IPS DF 19.7 (cell line): ENCODE measurements at regions not wholly inside any gene's neighbourhood (a gene's known extent, or its start where the extent isn't known, plus 50 kb on each side); places are given as distances from the start of the nearest gene placed in this dataset.
A peak's percentile ranks its signal among the peaks of the same experiment; 100 is the strongest.

ENCODE experiments used
- DNase-seq: peaks from one replicate; pipeline ENCODE4 v3.0.0-alpha.2; 2013; ENCODE audit warnings: low read depth, low spot score

GRCh38 chrX:46447384-46447783, 97.8 kb downstream of the ZNF674 start:
- no peak for DNase-seq

DNA sequence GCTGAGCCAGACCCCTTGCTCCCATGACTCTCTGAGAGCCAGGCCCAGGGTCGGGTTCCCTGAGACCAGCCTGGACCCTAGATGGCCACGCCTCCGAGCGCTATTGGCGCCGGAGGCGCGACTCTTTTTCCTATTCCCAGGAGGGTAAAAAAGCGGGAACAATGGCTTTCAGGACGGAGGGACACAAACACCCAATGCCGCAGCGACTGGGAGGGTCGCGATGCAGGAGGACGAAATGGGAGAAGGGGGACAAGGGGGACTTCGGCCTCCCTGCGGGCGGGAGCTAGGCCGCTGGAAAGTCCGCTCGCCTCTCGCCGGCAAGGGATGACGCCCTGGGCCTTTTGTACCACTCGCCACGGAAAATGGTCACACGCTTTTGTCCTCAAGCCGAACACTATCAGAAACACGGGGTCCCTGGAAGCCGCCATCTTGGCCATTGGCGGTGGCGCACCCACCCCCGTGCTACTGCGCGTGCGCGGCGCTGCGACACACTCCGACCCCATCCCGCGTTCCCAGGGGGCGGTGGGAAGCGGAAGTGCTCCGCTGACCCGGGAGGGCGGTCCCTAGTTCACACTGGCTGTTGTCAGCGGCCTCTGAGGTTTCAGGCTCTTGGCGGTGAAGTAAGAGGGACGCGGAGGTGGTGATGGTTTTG, 98.4 kb downstream of the ZNF674 start:
- DNase-seq: peak; percentile 15

GRCh38 chrX:46444011-46444410, 101.2 kb downstream of the ZNF674 start:
- no peak for DNase-seq

- no peak for DNase-seq
Observed at GRCh38 chrX:46436744-46437143, 108.5 kb downstream of the ZNF674 start.

DNA sequence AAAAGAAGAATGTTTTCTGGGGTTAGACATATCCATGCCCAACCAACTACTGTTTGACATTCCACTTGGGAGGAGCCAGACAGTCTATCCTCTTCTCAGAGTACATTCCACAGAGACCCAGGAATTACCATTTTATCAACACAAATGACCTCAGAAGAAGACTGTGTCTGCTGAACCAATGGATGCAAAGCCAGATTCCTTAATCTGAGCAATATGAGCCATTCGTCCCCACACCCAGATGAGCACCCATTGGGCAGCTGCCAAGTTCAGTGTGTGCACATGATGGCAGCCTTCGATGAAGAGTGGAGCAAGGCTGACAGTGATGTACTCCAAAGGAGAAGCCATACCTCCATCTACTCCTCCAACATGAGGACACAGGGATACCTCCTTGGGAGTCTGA, 111.3 kb downstream of the ZNF674 start:
- DNase-seq: no peak

DNA sequence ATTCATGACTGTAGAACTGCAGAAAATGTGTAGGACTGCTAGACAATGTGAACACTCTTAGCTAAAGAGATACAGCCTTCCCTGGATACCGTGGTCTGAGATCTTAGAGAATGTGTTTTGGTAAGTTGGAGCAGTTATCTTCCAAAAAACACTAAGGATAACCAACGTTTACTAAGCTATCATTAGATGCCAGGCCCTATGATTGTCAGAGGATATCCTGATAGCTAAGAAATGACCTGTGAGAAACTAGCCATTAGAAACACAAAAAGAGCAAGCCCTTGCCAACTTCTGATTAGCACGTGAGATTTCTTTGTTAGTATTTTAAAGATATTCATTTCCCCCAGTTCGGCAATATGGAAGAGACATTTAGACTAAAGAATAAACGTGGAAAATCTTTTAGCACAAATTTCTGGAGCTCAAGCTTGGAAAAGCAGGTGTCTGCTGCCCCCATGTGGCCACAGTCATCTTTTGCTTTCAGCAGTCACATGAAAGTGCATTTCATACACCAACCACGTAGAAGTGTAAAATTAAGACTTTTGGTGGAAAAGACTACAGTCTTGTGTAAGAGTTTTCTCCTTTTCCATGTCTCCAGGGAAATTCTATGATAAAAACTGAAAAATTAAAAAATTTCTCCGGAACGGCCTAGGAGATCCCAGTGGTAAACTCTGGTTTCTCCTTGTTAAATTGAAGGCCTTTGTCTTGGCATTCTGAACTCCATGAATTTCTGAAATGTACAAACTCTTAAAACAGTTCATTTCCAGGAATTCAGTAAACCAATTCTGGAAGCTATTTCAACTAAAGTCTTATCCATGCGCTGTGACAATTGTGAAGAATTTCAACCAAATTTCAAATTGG, 136.4 kb downstream of the ZNF674 start:
- no peak for DNase-seq

GRCh38 chrX:46407753-46408130, 137.5 kb downstream of the ZNF674 start:
- no peak for DNase-seq

- DNase-seq: no peak
Observed at GRCh38 chrX:46407036-46407752, 138.0 kb downstream of the ZNF674 start.

DNA sequence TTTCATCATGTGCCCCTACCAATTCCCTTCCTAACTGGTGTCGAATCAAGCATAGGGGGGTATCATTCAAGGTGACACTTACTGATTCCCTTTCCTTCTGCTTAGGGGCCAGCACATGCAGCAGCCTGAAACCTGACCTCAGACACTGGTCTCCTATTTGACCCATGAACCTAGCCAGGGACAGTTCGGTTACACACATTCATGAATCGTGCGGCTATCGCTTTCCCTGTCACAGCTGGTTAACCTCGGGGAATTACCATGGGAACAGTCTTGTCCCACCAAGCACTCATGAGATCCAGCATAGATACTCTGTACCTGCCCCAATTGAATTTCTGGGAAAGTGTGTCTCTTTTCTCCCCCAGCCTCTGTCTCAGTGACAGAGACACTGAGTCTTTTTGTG, 140.4 kb downstream of the ZNF674 start:
- no peak for DNase-seq

DNA sequence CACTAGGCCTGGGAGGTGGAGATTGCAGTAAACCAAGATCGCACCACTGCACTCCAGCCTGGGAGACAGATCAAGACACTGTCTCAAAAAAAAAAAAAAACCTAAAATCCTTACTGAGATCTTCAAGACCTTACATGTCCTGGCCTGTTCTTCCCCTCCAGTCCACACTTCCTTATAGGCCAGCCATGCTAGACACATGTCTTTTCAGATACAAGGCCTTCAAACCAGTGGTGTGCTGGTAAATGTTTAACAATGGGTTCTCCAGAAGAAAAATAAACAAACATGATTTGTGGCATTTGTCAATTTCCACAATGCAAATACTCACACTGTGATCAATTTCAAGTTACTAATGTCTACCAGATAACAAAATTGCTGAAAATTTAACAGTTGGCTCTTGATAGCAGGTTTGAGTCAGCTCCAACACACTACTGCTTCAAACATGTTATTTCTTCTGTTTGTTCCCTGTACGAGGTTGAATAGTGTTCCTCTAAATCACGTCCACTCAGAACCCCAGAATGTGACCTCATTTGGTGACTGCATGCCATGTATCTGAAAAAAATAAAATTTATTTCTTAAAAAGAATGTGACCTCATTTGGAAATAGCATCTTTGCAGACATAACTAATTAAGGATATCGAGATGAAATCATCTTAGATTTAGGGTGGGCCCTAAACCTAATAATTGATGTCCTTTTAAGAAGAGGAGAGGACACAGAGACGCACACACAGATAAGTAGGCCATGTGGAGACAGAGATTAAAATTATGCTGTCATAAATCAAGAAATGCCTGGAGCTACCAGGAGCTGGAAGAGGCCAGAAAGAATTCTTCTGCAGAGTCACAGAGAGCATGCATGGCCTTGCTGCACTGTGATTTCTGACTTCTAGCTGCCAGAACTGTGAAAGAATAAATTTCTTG, 144.4 kb downstream of the ZNF674 start:
- no peak for DNase-seq

DNA sequence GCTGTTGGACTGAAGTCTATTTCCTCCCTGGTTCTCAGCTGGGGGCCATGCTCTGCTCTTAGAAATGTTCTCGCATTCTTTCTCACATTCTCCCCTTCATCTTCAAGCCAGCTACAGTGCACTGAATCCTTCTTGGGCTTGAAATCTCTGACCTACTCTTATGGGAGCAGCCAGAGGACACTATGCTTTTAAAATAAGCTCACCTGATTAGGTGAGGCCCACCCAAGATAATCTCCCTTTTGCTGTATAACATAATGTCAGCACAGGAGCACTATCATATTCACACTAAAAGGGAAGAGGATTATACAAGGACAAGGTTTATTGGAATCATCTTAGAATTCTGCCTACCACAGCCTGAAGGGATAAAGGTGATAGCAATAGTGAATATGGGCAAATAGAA, 146.3 kb downstream of the ZNF674 start:
- DNase-seq: no peak

DNA sequence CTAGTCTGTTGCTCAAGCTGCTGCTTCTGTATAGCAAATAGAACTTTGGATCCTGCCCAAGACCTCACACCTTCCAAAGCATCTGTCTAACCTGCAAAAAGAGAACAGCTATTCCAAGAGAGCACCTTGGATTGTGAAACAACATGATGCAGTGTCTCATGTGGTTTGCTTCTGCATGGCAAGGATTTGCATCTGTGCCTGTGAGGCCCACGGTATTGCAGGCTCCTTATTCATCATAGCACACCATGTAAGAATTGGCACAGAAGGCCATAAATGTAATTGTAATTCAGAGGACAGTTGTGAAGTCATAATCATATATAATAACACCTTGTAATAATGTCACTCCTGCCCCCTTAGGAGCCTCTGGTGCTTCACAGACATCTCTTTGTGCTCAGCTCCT, 147.1 kb downstream of the ZNF674 start:
- no peak for DNase-seq

DNA sequence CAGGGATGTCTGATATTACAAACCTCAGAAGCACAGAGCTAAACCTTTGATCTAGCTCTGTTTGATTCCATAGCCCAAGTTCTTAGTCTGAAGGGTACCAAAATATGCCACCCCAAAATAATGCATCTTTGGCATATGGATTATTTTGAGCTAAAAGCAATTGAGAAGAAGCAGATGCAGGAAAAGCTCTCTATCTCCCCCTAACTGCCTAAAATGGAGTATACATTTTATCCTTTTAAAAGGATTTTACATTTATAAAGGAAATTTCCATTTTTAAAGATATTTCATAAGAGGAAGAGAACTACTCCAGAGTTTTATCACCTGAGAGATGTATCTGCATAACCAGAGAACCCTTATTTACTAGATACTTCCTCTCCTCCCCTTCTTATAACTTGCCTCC, 158.7 kb downstream of the ZNF674 start:
- no peak for DNase-seq

DNA sequence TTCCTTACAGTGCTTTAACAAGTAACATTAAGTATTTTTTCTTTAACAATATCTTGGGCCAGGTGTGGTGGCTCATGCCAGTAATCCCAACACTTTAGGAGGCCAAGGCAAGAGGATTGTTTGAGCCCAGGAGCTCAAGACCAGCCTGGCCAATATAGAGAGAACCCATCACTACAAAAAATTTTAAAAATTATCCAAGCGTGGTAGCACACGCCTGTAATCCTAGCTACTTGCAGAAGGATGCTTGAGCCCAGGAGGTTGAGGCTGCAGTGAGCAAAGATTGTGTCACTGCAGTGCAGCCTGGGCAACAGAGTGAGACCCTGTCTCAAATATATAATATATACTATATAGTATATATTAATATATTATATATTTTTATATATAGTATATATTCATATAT, 162.2 kb downstream of the ZNF674 start:
- no peak for DNase-seq

- DNase-seq: no peak
Observed at GRCh38 chrX:46382595-46382994, 162.6 kb downstream of the ZNF674 start.

DNA sequence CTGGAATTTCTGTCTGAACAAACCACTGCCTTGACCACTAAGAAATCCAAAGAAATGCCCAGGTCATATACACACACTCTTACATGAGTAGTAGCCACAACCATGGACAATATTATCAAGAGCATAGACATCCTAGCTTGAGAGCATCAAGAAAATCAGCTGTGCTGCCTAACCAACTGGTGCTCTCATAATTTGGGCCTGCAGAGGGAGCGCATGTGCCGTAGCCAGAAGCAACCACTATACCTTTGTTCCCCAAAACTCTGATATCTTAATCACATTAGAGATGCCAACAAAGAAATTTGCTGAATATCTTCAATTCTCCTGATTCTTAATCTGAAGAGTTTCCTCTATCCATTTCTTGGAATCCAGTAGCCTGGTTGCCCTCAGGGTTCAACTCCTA, 163.6 kb downstream of the ZNF674 start:
- peak; percentile 20 for DNase-seq

DNA sequence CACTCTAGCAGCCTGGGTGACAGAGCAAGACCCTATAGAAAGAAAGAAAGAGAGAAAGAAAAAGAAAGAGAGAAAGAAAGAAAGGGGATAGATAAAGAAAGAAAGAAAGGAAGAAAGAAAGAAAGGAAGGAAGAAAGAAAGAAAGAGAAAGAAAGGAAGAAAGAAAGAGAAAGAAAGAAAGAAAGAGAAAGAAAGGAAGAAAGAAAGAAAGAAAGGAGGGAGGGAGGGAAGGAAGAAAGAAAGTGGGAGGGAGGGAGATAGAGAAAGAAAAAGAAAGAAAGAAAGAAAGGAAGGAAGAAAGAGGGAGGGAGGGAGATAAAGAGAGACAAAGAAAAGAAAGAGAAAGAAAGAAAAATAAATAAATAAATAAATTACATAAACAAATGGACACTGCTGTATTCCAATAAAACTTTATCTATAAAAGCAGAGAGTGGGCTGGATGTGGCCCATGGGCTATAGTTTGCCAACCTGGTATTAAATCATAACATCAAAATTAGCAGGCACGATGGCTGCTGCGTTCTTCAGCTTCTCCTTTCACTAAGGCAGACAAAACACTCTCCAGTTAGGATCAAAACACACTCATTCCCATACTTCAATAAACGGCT, 165.0 kb downstream of the ZNF674 start:
- DNase-seq: no peak

GRCh38 chrX:46376246-46376885, 168.9 kb downstream of the ZNF674 start:
- DNase-seq: no peak

DNA sequence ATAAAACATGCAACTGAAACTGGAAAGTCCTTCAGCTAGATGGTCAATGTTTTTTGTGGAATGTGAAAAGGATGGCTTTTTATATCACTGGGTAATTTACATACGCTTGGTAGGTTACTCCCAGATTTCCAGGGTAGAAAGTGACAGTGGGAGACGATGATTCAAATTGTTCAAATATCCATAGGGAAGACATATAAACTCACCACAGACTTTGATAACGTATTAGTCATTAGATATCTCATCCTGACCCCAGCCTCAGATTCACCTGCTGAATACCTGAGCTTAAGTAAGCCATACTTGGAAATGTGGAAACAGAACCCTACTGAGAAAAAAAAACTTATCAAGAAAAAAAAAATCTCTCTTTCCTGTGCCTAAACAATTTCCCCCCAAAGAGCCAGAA, 169.4 kb downstream of the ZNF674 start:
- no peak for DNase-seq

DNA sequence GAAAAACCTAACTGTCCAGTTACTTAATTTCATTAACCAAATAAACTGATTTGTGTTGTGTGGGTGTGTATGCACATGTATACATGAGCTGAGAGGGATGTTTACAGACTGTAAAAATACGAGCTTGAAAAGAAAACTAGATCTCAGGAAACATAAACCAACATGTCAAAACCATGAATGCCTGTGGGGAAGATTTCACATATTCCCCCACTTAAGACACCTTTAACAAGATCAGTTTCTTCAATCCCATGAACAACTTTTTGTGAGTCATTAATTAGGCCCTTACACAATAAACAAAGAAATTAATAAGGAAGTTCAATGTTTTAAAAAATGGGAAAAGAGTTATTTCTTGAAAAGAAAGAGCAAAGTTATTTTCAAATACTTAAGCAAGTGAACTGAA, 170.8 kb downstream of the ZNF674 start:
- no peak for DNase-seq

DNA sequence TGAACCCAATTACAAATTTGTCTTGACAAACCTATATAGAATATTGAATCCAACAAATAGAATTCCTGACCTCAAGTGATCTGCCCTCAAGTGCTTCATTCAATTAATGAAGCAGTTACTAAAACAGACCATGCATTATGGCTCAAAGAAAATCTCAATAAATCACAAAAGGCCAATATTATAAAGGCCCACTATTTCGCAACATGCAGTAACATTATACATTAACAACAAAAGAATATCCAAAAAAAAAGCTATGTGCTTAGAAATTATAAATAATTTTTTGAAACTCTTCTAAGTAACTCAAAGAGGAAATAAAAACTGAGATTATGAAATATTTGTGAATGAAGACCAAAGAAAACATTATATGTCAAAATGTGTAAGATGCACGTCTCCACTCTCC, 177.7 kb downstream of the ZNF674 start:
- DNase-seq: no peak
